ENCODE measurements at regions not wholly inside any gene's neighbourhood (a gene's known extent, or its start where the extent isn't known, plus 50 kb on each side); places are given as distances from the start of the nearest gene placed in this dataset.

- no peak for DNase-seq (ENCODE audit: low read depth, low spot score)
These were observed 146.4 kb downstream of the IRS1 start for GRCh38 chr2:226652983-226653765.

GRCh38 chr2:226652369-226652768 is 147.3 kb downstream of the IRS1 start:
- DNase-seq (ENCODE audit: low read depth, low spot score), result peak; percentile 50

GRCh38 chr2:226649871-226650660 is 149.6 kb downstream of the IRS1 start:
- DNase-seq (ENCODE audit: low read depth, low spot score), result peak; percentile 98

GRCh38 chr2:226649201-226649600 is 150.4 kb downstream of the IRS1 start:
- no peak for DNase-seq (ENCODE audit: low read depth, low spot score)

GRCh38 chr2:226647621-226648518 is 151.8 kb downstream of the IRS1 start:
- no peak for DNase-seq (ENCODE audit: low read depth, low spot score)

- DNase-seq (ENCODE audit: low read depth, low spot score), result no peak
These were observed 155.2 kb downstream of the IRS1 start for GRCh38 chr2:226644399-226644865.

- DNase-seq (ENCODE audit: low read depth, low spot score), result no peak
These were observed 155.7 kb downstream of the IRS1 start for GRCh38 chr2:226643946-226644282.

GRCh38 chr2:226643030-226643945 is 156.3 kb downstream of the IRS1 start:
- no peak for DNase-seq (ENCODE audit: low read depth, low spot score)

- DNase-seq (ENCODE audit: low read depth, low spot score), result no peak
These were observed 158.6 kb downstream of the IRS1 start for GRCh38 chr2:226641008-226641407.

- no peak for DNase-seq (ENCODE audit: low read depth, low spot score)
These were observed 159.1 kb downstream of the IRS1 start for GRCh38 chr2:226640501-226640900.

- DNase-seq (ENCODE audit: low read depth, low spot score), result no peak
These were observed 160.1 kb downstream of the IRS1 start for GRCh38 chr2:226639550-226639949.

- no peak for DNase-seq (ENCODE audit: low read depth, low spot score)
These were observed 161.0 kb downstream of the IRS1 start for GRCh38 chr2:226638576-226638975.

GRCh38 chr2:226637383-226637782 is 162.2 kb downstream of the IRS1 start:
- no peak for DNase-seq (ENCODE audit: low read depth, low spot score)

GRCh38 chr2:226636586-226636985 is 163.0 kb downstream of the IRS1 start:
- DNase-seq (ENCODE audit: low read depth, low spot score), result no peak

GRCh38 chr2:226634943-226635604 is 164.5 kb downstream of the IRS1 start:
- DNase-seq (ENCODE audit: low read depth, low spot score), result no peak

- no peak for DNase-seq (ENCODE audit: low read depth, low spot score)
These were observed 167.9 kb downstream of the IRS1 start for GRCh38 chr2:226631671-226632070.

GRCh38 chr2:226631187-226631586 is 168.4 kb downstream of the IRS1 start:
- no peak for DNase-seq (ENCODE audit: low read depth, low spot score)

GRCh38 chr2:226625946-226626345 is 173.7 kb downstream of the IRS1 start:
- DNase-seq (ENCODE audit: low read depth, low spot score), result no peak

GRCh38 chr2:226623587-226624368 is 175.8 kb downstream of the IRS1 start:
- DNase-seq (ENCODE audit: low read depth, low spot score), result no peak

Measured in brain pericyte (primary cell).